Vagina (tissue), 2 donors: ENCODE measurements at regions not wholly inside any gene's neighbourhood (a gene's known extent, or its start where the extent isn't known, plus 50 kb on each side); places are given as distances from the start of the nearest gene placed in this dataset.

ENCODE experiments used
- POLR2A ChIP-seq, 2 donors: fragments of 450-650 bp; IDR thresholded peaks; one replicate each; pipeline ENCODE4 v1.6.1; 2017; ENCODE audit warnings: antibody characterized with exemption in 2 of 2, mild to moderate bottlenecking in 2 of 2, moderate library complexity in 2 of 2
- POLR2AphosphoS5 ChIP-seq, 2 donors: sonication (generic); formaldehyde crosslinking; IDR thresholded peaks; one replicate each; pipeline ENCODE4 v1.9.0; 2017; ENCODE audit warnings: antibody characterized with exemption in 2 of 2, mild to moderate bottlenecking in 2 of 2, low read depth in 1 of 2; ENCODE audit not compliant: insufficient read depth in 1 of 2
- TF ChIP-seq, protein P1 (sequence below), 3 experiments: fragments of 450-650 bp in 2 of 3; fragments of 200-600 bp in 1 of 3; sonication (generic) in 1 of 3; IDR thresholded peaks; one replicate each; pipeline ENCODE4 v1.5.1; 2017 to 2019; ENCODE audit warnings: antibody characterized with exemption in 3 of 3, mild to moderate bottlenecking in 2 of 3, moderate library complexity in 2 of 3

GRCh38 chr14:71654810-71655209, 277.4 kb upstream of the RGS6 start:
- TF ChIP-seq, protein P1, sequence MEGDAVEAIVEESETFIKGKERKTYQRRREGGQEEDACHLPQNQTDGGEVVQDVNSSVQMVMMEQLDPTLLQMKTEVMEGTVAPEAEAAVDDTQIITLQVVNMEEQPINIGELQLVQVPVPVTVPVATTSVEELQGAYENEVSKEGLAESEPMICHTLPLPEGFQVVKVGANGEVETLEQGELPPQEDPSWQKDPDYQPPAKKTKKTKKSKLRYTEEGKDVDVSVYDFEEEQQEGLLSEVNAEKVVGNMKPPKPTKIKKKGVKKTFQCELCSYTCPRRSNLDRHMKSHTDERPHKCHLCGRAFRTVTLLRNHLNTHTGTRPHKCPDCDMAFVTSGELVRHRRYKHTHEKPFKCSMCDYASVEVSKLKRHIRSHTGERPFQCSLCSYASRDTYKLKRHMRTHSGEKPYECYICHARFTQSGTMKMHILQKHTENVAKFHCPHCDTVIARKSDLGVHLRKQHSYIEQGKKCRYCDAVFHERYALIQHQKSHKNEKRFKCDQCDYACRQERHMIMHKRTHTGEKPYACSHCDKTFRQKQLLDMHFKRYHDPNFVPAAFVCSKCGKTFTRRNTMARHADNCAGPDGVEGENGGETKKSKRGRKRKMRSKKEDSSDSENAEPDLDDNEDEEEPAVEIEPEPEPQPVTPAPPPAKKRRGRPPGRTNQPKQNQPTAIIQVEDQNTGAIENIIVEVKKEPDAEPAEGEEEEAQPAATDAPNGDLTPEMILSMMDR (IDR thresholded peaks at IDR 0.05), result no peak
- TF ChIP-seq POLR2AphosphoS5 (IDR thresholded peaks at IDR 0.05; ENCODE audit: insufficient read depth in 1 of 2, low read depth in 1 of 2), result no peak
- TF ChIP-seq POLR2A (IDR thresholded peaks at IDR 0.05), result no peak
